Activated T-helper 17 cell treated with anti-CD3 and anti-CD28 coated beads, Interleukin-2, amount 50 U/mL, for 72 hours (primary cell): ENCODE measurements at regions not wholly inside any gene's neighbourhood (a gene's known extent, or its start where the extent isn't known, plus 50 kb on each side); places are given as distances from the start of the nearest gene placed in this dataset.
A peak's percentile ranks its signal among the peaks of the same experiment; 100 is the strongest.

Source experiments
- ATAC-seq: fragments of 150-1000 bp; cut with Tn5 transposase; replicated peaks from 2 replicates; pipeline ENCODE4 v1.10.0; 2021; ENCODE audit warnings: mild to moderate bottlenecking, moderate library complexity
- H3K27ac Mint-ChIP-seq: one replicate; pipeline ENCODE4 v1.8.0; 2022; ENCODE audit warnings: mixed read lengths
- H3K27me3 Mint-ChIP-seq: one replicate; pipeline ENCODE4 v1.8.0; 2022; ENCODE audit warnings: mixed read lengths
- H3K36me3 Mint-ChIP-seq: one replicate; pipeline ENCODE4 v1.8.0; 2022; ENCODE audit warnings: low read depth, mild to moderate bottlenecking, mixed read lengths
- H3K4me1 Mint-ChIP-seq: one replicate; pipeline ENCODE4 v1.8.0; 2022; ENCODE audit warnings: mixed read lengths
- H3K4me3 Mint-ChIP-seq: one replicate; pipeline ENCODE4 v1.8.0; 2022; ENCODE audit warnings: mild to moderate bottlenecking, mixed read lengths
- H3K9me3 Mint-ChIP-seq: one replicate; pipeline ENCODE4 v1.8.0; 2022; ENCODE audit warnings: mixed read lengths

GRCh38 chr6:56851541-56852259 lies 103.2 kb upstream of the BEND6 start:
- Mint-ChIP-seq H3K4me3 (peak overlapping the region; percentile 87), H3K27me3 (peaks cover 34% of the 10 kb centered on the region), H3K36me3 (peaks cover 6% of the 10 kb centered on the region), H3K4me1 (peaks cover 10% of the 10 kb centered on the region), H3K9me3 (no peaks in the 10 kb centered on the region), H3K27ac (peak overlapping the region; percentile 83)
- ATAC-seq = peak; percentile 95

GRCh38 chr6:56851074-56851473 lies 103.8 kb upstream of the BEND6 start:
- H3K27ac Mint-ChIP-seq = peak overlapping the region; percentile 83
- peak; percentile 8 for ATAC-seq
- peak overlapping the region; percentile 87 for H3K4me3 Mint-ChIP-seq
- peaks cover 33% of the 10 kb centered on the region for H3K27me3 Mint-ChIP-seq
- peaks cover 6% of the 10 kb centered on the region for H3K36me3 Mint-ChIP-seq
- no peaks in the 10 kb centered on the region for H3K9me3 Mint-ChIP-seq
- H3K4me1 Mint-ChIP-seq = peaks cover 10% of the 10 kb centered on the region

- Mint-ChIP-seq H3K9me3 (no peaks in the 10 kb centered on the region), H3K4me1 (peaks cover 10% of the 10 kb centered on the region), H3K27me3 (peaks cover 29% of the 10 kb centered on the region), H3K27ac (no peak overlapping the region), H3K4me3 (peak overlapping the region; percentile 87), H3K36me3 (peaks cover 6% of the 10 kb centered on the region)
- no peak for ATAC-seq
These were observed 104.3 kb upstream of the BEND6 start for GRCh38 chr6:56850626-56851025.

- Mint-ChIP-seq H3K9me3 (no peaks in the 10 kb centered on the region), H3K27me3 (peaks cover 27% of the 10 kb centered on the region), H3K36me3 (peaks cover 6% of the 10 kb centered on the region), H3K27ac (peak overlapping the region; percentile 6), H3K4me1 (peaks cover 10% of the 10 kb centered on the region), H3K4me3 (peak overlapping the region; percentile 87)
- peak; percentile 23 for ATAC-seq
These were observed 105.0 kb upstream of the BEND6 start for GRCh38 chr6:56849896-56850295.

GRCh38 chr6:56848105-56848504 lies 106.8 kb upstream of the BEND6 start:
- Mint-ChIP-seq H3K4me3 (no peak overlapping the region), H3K36me3 (peaks cover 6% of the 10 kb centered on the region), H3K27me3 (peaks cover 27% of the 10 kb centered on the region), H3K27ac (no peak overlapping the region), H3K9me3 (no peaks in the 10 kb centered on the region), H3K4me1 (peaks cover 10% of the 10 kb centered on the region)
- ATAC-seq = no peak

GRCh38 chr6:56845032-56845431 lies 109.9 kb upstream of the BEND6 start:
- Mint-ChIP-seq H3K9me3 (no peaks in the 10 kb centered on the region), H3K4me1 (peaks cover 5% of the 10 kb centered on the region), H3K27ac (no peak overlapping the region), H3K27me3 (peaks cover 26% of the 10 kb centered on the region), H3K36me3 (no peaks in the 10 kb centered on the region), H3K4me3 (no peak overlapping the region)
- ATAC-seq = no peak

- Mint-ChIP-seq H3K27ac (no peak overlapping the region), H3K27me3 (peaks cover 19% of the 10 kb centered on the region), H3K4me3 (peak overlapping the region; percentile 80), H3K36me3 (no peaks in the 10 kb centered on the region), H3K4me1 (no peaks in the 10 kb centered on the region), H3K9me3 (no peaks in the 10 kb centered on the region)
- ATAC-seq = peak; percentile 91
These were observed 111.2 kb upstream of the BEND6 start for GRCh38 chr6:56843476-56844349.

- H3K9me3 Mint-ChIP-seq = no peaks in the 10 kb centered on the region
- H3K4me3 Mint-ChIP-seq = peak overlapping the region; percentile 80
- no peaks in the 10 kb centered on the region for H3K4me1 Mint-ChIP-seq
- peak; percentile 20 for ATAC-seq
- H3K27ac Mint-ChIP-seq = peak overlapping the region; percentile 49
- no peaks in the 10 kb centered on the region for H3K36me3 Mint-ChIP-seq
- peaks cover 24% of the 10 kb centered on the region for H3K27me3 Mint-ChIP-seq
These were observed 112.0 kb upstream of the BEND6 start for GRCh38 chr6:56842686-56843475.

- no peak for ATAC-seq
- Mint-ChIP-seq H3K27ac (no peak overlapping the region), H3K4me1 (no peaks in the 10 kb centered on the region), H3K27me3 (peaks cover 26% of the 10 kb centered on the region), H3K4me3 (peak overlapping the region; percentile 80), H3K9me3 (no peaks in the 10 kb centered on the region), H3K36me3 (no peaks in the 10 kb centered on the region)
These were observed 113.2 kb upstream of the BEND6 start for GRCh38 chr6:56841751-56842150.

- Mint-ChIP-seq H3K27ac (no peak overlapping the region), H3K4me1 (no peaks in the 10 kb centered on the region), H3K4me3 (no peak overlapping the region), H3K9me3 (no peaks in the 10 kb centered on the region), H3K27me3 (peaks cover 26% of the 10 kb centered on the region), H3K36me3 (no peaks in the 10 kb centered on the region)
- no peak for ATAC-seq
These were observed 113.5 kb upstream of the BEND6 start for GRCh38 chr6:56841381-56841749.

GRCh38 chr6:56840467-56841380 lies 114.2 kb upstream of the BEND6 start:
- no peak overlapping the region for H3K4me3 Mint-ChIP-seq
- H3K27ac Mint-ChIP-seq = no peak overlapping the region
- no peaks in the 10 kb centered on the region for H3K36me3 Mint-ChIP-seq
- H3K27me3 Mint-ChIP-seq = peaks cover 26% of the 10 kb centered on the region
- no peaks in the 10 kb centered on the region for H3K9me3 Mint-ChIP-seq
- no peak for ATAC-seq
- no peaks in the 10 kb centered on the region for H3K4me1 Mint-ChIP-seq

- ATAC-seq = no peak
- Mint-ChIP-seq H3K27me3 (peaks cover 26% of the 10 kb centered on the region), H3K27ac (no peak overlapping the region), H3K4me3 (no peak overlapping the region), H3K9me3 (no peaks in the 10 kb centered on the region), H3K4me1 (no peaks in the 10 kb centered on the region), H3K36me3 (no peaks in the 10 kb centered on the region)
These were observed 115.2 kb upstream of the BEND6 start for GRCh38 chr6:56839533-56840183.

GRCh38 chr6:56838965-56839364 lies 115.9 kb upstream of the BEND6 start:
- no peak overlapping the region for H3K27ac Mint-ChIP-seq
- H3K4me1 Mint-ChIP-seq = no peaks in the 10 kb centered on the region
- no peak for ATAC-seq
- H3K27me3 Mint-ChIP-seq = peaks cover 26% of the 10 kb centered on the region
- no peak overlapping the region for H3K4me3 Mint-ChIP-seq
- no peaks in the 10 kb centered on the region for H3K9me3 Mint-ChIP-seq
- no peaks in the 10 kb centered on the region for H3K36me3 Mint-ChIP-seq
